ENCODE measurements at regions not wholly inside any gene's neighbourhood (a gene's known extent, or its start where the extent isn't known, plus 50 kb on each side); places are given as distances from the start of the nearest gene placed in this dataset.

GRCh38 chr19:29442910-29443309 lies 82.9 kb upstream of the VSTM2B start (continued):
- TF ChIP-seq TCF12 (IDR thresholded peaks at IDR 0.05; ENCODE audit: low read depth, low read length) (no peak), YY1 (IDR thresholded peaks at IDR 0.05; ENCODE audit: low read depth, low read length) (no peak), TAF7 (optimal IDR thresholded peaks at IDR 0.05; ENCODE audit: borderline replicate concordance, low read depth, low read length) (no peak), CREB1 (IDR thresholded peaks at IDR 0.05) (no peak), SRF (IDR thresholded peaks at IDR 0.05; ENCODE audit: low read depth, low read length) (no peak), ZNF274 (IDR thresholded peaks at IDR 0.05; ENCODE audit: borderline replicate concordance, extremely low read depth, low read length) (no peak), SP2 (IDR thresholded peaks at IDR 0.05; ENCODE audit: low read length) (no peak), CHD2 (IDR thresholded peaks at IDR 0.05; ENCODE audit: low read length) (no peak)
